HCT116 (cell line): ENCODE measurements at regions not wholly inside any gene's neighbourhood (a gene's known extent, or its start where the extent isn't known, plus 50 kb on each side); places are given as distances from the start of the nearest gene placed in this dataset.

Experiments used
- ATAC-seq: fragments of 200-7000 bp; cut with Tn5 transposase; 2 replicates; pipeline ENCODE4 v1.9.1; 2020; ENCODE audit warnings: mild to moderate bottlenecking, moderate library complexity
- BruUV-seq: library from RNA; stranded (reverse); fragments of 400-500 nt; replicated peaks from 2 replicates; lab custom pipeline; 2021; lab: Mats Ljungman, UMichigan
- CTCF ChIA-PET: fragments of 300-600 bp; sonication (Branson Sonifier 250); formaldehyde crosslinking; loops from one replicate; lab custom pipeline; 2021; ENCODE audit warnings: antibody characterized with exemption; lab: Charles Lee
- POLR2A ChIA-PET: fragments of 300-600, 350-600 bp; sonication (Branson Sonifier 250); formaldehyde crosslinking; loops from one replicate; lab custom pipeline; 2021; ENCODE audit warnings: antibody characterized with exemption; lab: Charles Lee
- RAD21 ChIA-PET, 2 experiments: fragments of 300-600 bp; sonication (Branson Sonifier 250); formaldehyde crosslinking; loops; one replicate each; lab custom pipeline; 2023; ENCODE audit warnings: low total read pairs in 2 of 2; ENCODE audit not compliant: uncharacterized antibody in 2 of 2, unreplicated experiment in 2 of 2, low non-redundant PET in 1 of 2; lab: Charles Lee
- DNase-seq: peaks from one replicate; pipeline ENCODE4 v3.0.0-alpha.2; 2010; ENCODE audit warnings: low read depth, low spot score
- H2AFZ ChIP-seq: fragments of 200-600 bp; shearing (Covaris generic), sonication (generic); 2 replicates; pipeline ENCODE4 v1.6.1; 2017; ENCODE audit warnings: low read depth, mixed run types, mixed read lengths, antibody characterized with exemption, low read length; ENCODE audit not compliant: poor library complexity, severe bottlenecking
- H3K27ac ChIP-seq: 2 replicates; pipeline ENCODE4 v1.5.1; 2012; ENCODE audit warnings: low read depth, low read length
- H3K27me3 ChIP-seq: fragments of 200-600 bp; sonication (generic); 2 replicates; pipeline ENCODE4 v1.6.1; 2016; ENCODE audit warnings: mixed run types, low read length, mixed read lengths; ENCODE audit not compliant: insufficient read depth
- H3K36me3 ChIP-seq, 2 experiments: fragments of 200-500 bp in 1 of 2; fragments of 200-600 bp in 1 of 2; sonication (Bioruptor generic) in 1 of 2; sonication (generic) in 1 of 2; 2 replicates each; pipeline versions ENCODE4 v1.5.1 to v1.6.1; 2014 to 2016; ENCODE audit warnings: low read length in 2 of 2, inconsistent platforms in 1 of 2, mixed read lengths in 1 of 2, mixed run types in 1 of 2; ENCODE audit not compliant: insufficient read depth in 2 of 2, control insufficient read depth in 1 of 2
- H3K4me1 ChIP-seq, 2 experiments: fragments of 200-600 bp in 1 of 2; sonication (generic) in 1 of 2; 2 replicates each; pipeline versions ENCODE4 v1.5.1 to v1.6.1; 2012 to 2017; ENCODE audit warnings: low read length in 2 of 2, inconsistent platforms in 1 of 2, mild to moderate bottlenecking in 1 of 2, mixed read lengths in 1 of 2, mixed run types in 1 of 2, moderate library complexity in 1 of 2; ENCODE audit not compliant: insufficient read depth in 2 of 2, control insufficient read depth in 1 of 2
- H3K4me2 ChIP-seq: fragments of 200-600 bp; sonication (generic); 2 replicates; pipeline ENCODE4 v1.6.1; 2017; ENCODE audit warnings: mixed run types, low read length, mixed read lengths
- H3K4me3 ChIP-seq, 2 experiments: fragments of 200-600 bp in 1 of 2; sonication (generic) in 1 of 2; replicated peaks in 1 of 2; 2 replicates each; pipeline ENCODE4 v1.5.1; 2011 to 2016; ENCODE audit warnings: low read length in 2 of 2, control low read depth in 1 of 2, low read depth in 1 of 2, mild to moderate bottlenecking in 1 of 2, mixed read lengths in 1 of 2, mixed run types in 1 of 2
- H3K79me2 ChIP-seq: fragments of 200-600 bp; sonication (generic); 2 replicates; pipeline ENCODE4 v1.6.1; 2017; ENCODE audit warnings: mild to moderate bottlenecking, mixed run types, low read length, moderate library complexity, mixed read lengths; ENCODE audit not compliant: insufficient read depth
- H3K9ac ChIP-seq: fragments of 200-600 bp; sonication (generic); 2 replicates; pipeline ENCODE4 v1.6.1; 2016; ENCODE audit warnings: low read length, mixed read lengths
- H3K9me2 ChIP-seq: fragments of 200-600 bp; sonication (generic), shearing (Covaris generic); 2 replicates; pipeline ENCODE4 v1.6.1; 2017; ENCODE audit warnings: mixed run types, mild to moderate bottlenecking, moderate library complexity; ENCODE audit not compliant: insufficient read depth
- H3K9me3 ChIP-seq, 2 experiments: fragments of 200-500 bp in 1 of 2; fragments of 200-600 bp in 1 of 2; sonication (Bioruptor generic) in 1 of 2; sonication (generic) in 1 of 2; 2 replicates each; pipeline ENCODE4 v1.6.1; 2014 to 2017; ENCODE audit warnings: low read length in 2 of 2, mixed read lengths in 2 of 2, inconsistent platforms in 1 of 2, low read depth in 1 of 2, mild to moderate bottlenecking in 1 of 2, mixed run types in 1 of 2, moderate library complexity in 1 of 2; ENCODE audit not compliant: control insufficient read depth in 1 of 2, insufficient read depth in 1 of 2
- H4K20me1 ChIP-seq: fragments of 200-600 bp; sonication (generic), shearing (Covaris generic); 2 replicates; pipeline ENCODE4 v1.6.1; 2017; ENCODE audit warnings: mixed run types, mild to moderate bottlenecking, moderate library complexity; ENCODE audit not compliant: insufficient read depth
- CEBPB ChIP-seq: IDR thresholded peaks from 2 replicates; pipeline ENCODE4 v1.6.1; 2012; ENCODE audit warnings: low read depth
- RAD21 ChIP-seq: IDR thresholded peaks from 2 replicates; pipeline ENCODE4 v1.6.1; 2012; ENCODE audit warnings: low read depth, mild to moderate bottlenecking
- SP1 ChIP-seq: IDR thresholded peaks from 2 replicates; pipeline ENCODE4 v1.6.1; 2012; ENCODE audit warnings: low read depth
- SRF ChIP-seq: IDR thresholded peaks from 2 replicates; pipeline ENCODE4 v1.6.1; 2012; ENCODE audit warnings: low read depth
- TCF7L2 ChIP-seq: IDR thresholded peaks from 2 replicates; pipeline ENCODE4 v1.7.0; 2011; ENCODE audit warnings: borderline replicate concordance, inconsistent platforms; ENCODE audit not compliant: insufficient read depth, insufficient read length; ENCODE audit errors: extremely low read depth
- intact Hi-C: fragments of 100-400 bp; cut with micrococcal nuclease; formaldehyde crosslinking; loops from 2 replicates; pipeline ENCODE4 v1.10.0; 2022

- H3K27ac ChIP-seq: no peak overlapping the region
- H2AFZ ChIP-seq: peak overlapping the region; percentile 70
- no peaks in the 10 kb centered on the region for H4K20me1 ChIP-seq
- H3K9me3 ChIP-seq: no peaks in the 10 kb centered on the region
- no peak overlapping the region for H3K4me3 ChIP-seq
- no peak for ATAC-seq
- no peaks in the 10 kb centered on the region for H3K79me2 ChIP-seq
- H3K4me1 ChIP-seq: peaks cover 0 to 10% of the 10 kb centered on the region in 2 experiments; a peak in 1 of 4 replicates
- H3K9me2 ChIP-seq: no peaks in the 10 kb centered on the region
- no peaks in the 10 kb centered on the region for H3K36me3 ChIP-seq
- ChIA-PET CTCF (no interaction called here), POLR2A (no interaction called here)
- BruUV-seq: no TSS peak
- no peaks in the 10 kb centered on the region for H3K27me3 ChIP-seq
- H3K9ac ChIP-seq: no peak overlapping the region
- no peak overlapping the region for H3K4me2 ChIP-seq
- TF ChIP-seq SP1: no peak
- TF ChIP-seq, all 23 proteins: peak for 0
- intact Hi-C loops: no loop called here
- RAD21 ChIA-PET: no interaction called here
- DNase-seq: no peak
Measured at GRCh38 chr4:128347930-128348660, 60.5 kb upstream of the PGRMC2 start.

GRCh38 chr4:128347175-128347868 lies 59.7 kb upstream of the PGRMC2 start:
- Histone ChIP-seq H3K27me3 (no peaks in the 10 kb centered on the region), H3K36me3 (no peaks in the 10 kb centered on the region), H3K27ac (no peak overlapping the region), H3K4me1 (peaks cover 0 to 10% of the 10 kb centered on the region in 2 experiments; a peak in 1 of 4 replicates), H3K9ac (no peak overlapping the region), H3K4me2 (no peak overlapping the region), H2AFZ (peak overlapping the region; percentile 70), H3K4me3 (no peak overlapping the region), H3K9me2 (no peaks in the 10 kb centered on the region)
- CTCF ChIA-PET: no interaction called here
- intact Hi-C loops: no loop called here
- POLR2A ChIA-PET: no interaction called here
- RAD21 ChIA-PET: no interaction called here
- BruUV-seq: no TSS peak
- TF ChIP-seq TCF7L2 (no peak), SP1 (no peak), RAD21 (no peak), CEBPB (no peak), SRF (no peak)
- TF ChIP-seq, all 23 proteins: peak for 0
- H3K9me3 ChIP-seq: no peaks in the 10 kb centered on the region
- no peaks in the 10 kb centered on the region for H4K20me1 ChIP-seq
- DNase-seq: no peak
- no peaks in the 10 kb centered on the region for H3K79me2 ChIP-seq
- ATAC-seq: no peak
